ENCODE measurements at regions not wholly inside any gene's neighbourhood (a gene's known extent, or its start where the extent isn't known, plus 50 kb on each side); places are given as distances from the start of the nearest gene placed in this dataset.

DNA sequence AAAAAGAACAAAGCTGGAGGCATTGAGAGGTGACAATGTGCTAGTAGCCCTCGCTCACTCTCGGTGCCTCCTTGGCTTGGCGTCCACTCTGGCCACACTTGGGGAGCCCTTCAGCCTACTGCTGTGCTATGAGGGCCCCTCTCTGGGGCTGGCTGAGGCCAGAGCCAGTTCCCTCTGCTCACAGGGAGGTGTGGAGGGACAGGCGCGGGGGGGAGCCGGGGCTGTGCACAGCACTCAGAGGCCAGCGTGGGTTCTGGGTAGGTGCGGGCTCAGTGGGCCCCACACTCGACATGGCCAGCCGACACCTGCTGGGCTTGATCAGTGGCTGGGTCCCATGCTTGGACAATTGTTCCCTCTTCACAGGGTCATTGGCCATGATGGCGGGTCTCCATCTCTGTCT is 202.5 kb upstream of the GRAMD2B start:
- no peak overlapping the region for H3K4me3 ChIP-seq (ENCODE audit: low read depth in 1 of 3, low read length in 3 of 3)
- DNase-seq (ENCODE audit: low spot score): no peak
- H3K4me1 ChIP-seq (ENCODE audit: control insufficient read depth in 4 of 4, insufficient read depth in 4 of 4, low read length in 3 of 4): no peaks in the 10 kb centered on the region
- no peaks in the 10 kb centered on the region for H3K36me3 ChIP-seq (ENCODE audit: control insufficient read depth in 4 of 4, insufficient read depth in 3 of 4, low read depth in 1 of 4, low read length in 3 of 4)
- TF ChIP-seq ZBTB33 (IDR thresholded peaks at IDR 0.05) (no peak), HNF4G (IDR thresholded peaks at IDR 0.05) (no peak), JUND (IDR thresholded peaks at IDR 0.05) (no peak), NR2F2 (IDR thresholded peaks at IDR 0.05) (no peak), YY1 (IDR thresholded peaks at IDR 0.05) (no peak), REST (IDR thresholded peaks at IDR 0.05) (no peak), FOXA2 (IDR thresholded peaks at IDR 0.05) (no peak), EGR1 (IDR thresholded peaks at IDR 0.05; ENCODE audit: low read depth in 2 of 2) (no peak), RXRA (IDR thresholded peaks at IDR 0.05) (no peak), TAF1 (conservative IDR thresholded peaks at IDR 0.05) (no peak), CTCF (IDR thresholded peaks at IDR 0.05; ENCODE audit: low read depth, low read length, missing input control) (no peak)
- TF ChIP-seq, protein P1, sequence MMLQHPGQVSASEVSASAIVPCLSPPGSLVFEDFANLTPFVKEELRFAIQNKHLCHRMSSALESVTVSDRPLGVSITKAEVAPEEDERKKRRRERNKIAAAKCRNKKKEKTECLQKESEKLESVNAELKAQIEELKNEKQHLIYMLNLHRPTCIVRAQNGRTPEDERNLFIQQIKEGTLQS (IDR thresholded peaks at IDR 0.05): no peak
- H3K9ac ChIP-seq (ENCODE audit: low read depth in 1 of 2, low read length in 2 of 2): no peak overlapping the region
- H3K27me3 ChIP-seq (ENCODE audit: control insufficient read depth in 4 of 4, insufficient read depth in 4 of 4, low read length in 3 of 4): no peaks in the 10 kb centered on the region
- WGBS: 89% methylated on average over 11 of the region's 11 CpGs
- H3K27ac ChIP-seq (ENCODE audit: low read depth in 1 of 2, low read length in 2 of 2): no peak overlapping the region
- no peaks in the 10 kb centered on the region for H3K9me3 ChIP-seq (ENCODE audit: control insufficient read depth in 4 of 4, low read length in 3 of 4)

DNA sequence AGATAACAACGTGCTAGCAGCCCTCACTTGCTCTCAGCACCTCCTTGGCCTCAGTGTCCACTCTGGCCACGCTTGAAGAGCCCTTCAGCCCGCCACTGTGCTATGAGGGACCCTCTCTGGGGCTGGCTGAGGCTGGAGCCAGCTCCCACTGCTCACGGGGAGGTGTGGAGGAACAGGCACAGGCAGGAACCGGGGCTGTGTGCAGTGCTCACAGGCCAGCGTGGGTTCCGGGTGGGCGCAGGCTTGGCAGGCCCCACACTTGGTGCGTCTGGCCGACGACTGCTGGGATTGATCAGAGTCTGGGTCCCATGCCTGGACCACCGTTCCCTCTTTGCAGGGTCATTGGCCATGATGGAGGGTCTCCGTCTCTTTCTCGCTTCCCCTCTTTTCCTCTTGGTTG is 194.3 kb upstream of the GRAMD2B start:
- no peak overlapping the region for H3K9ac ChIP-seq (ENCODE audit: low read depth in 1 of 2, low read length in 2 of 2)
- H3K36me3 ChIP-seq (ENCODE audit: control insufficient read depth in 4 of 4, insufficient read depth in 3 of 4, low read depth in 1 of 4, low read length in 3 of 4): no peaks in the 10 kb centered on the region
- TF ChIP-seq HNF4A (conservative IDR thresholded peaks at IDR 0.05) (no peak), RXRA (IDR thresholded peaks at IDR 0.05) (no peak), SP1 (IDR thresholded peaks at IDR 0.05) (no peak), ZBTB33 (IDR thresholded peaks at IDR 0.05) (no peak), TAF1 (conservative IDR thresholded peaks at IDR 0.05) (no peak), JUND (IDR thresholded peaks at IDR 0.05) (no peak), FOXA1 (IDR thresholded peaks at IDR 0.05) (no peak)
- WGBS: 91% methylated on average over 14 of the region's 14 CpGs
- no peaks in the 10 kb centered on the region for H3K4me1 ChIP-seq (ENCODE audit: control insufficient read depth in 4 of 4, insufficient read depth in 4 of 4, low read length in 3 of 4)
- no peak overlapping the region for H3K27ac ChIP-seq (ENCODE audit: low read depth in 1 of 2, low read length in 2 of 2)
- no peak overlapping the region for H3K4me3 ChIP-seq (ENCODE audit: low read depth in 1 of 3, low read length in 3 of 3)
- DNase-seq (ENCODE audit: low spot score): no peak
- H3K27me3 ChIP-seq (ENCODE audit: control insufficient read depth in 4 of 4, insufficient read depth in 4 of 4, low read length in 3 of 4): no peaks in the 10 kb centered on the region
- H3K9me3 ChIP-seq (ENCODE audit: control insufficient read depth in 4 of 4, low read length in 3 of 4): no peaks in the 10 kb centered on the region

Data from liver (tissue), 8 donors.